ENCODE measurements at regions not wholly inside any gene's neighbourhood (a gene's known extent, or its start where the extent isn't known, plus 50 kb on each side); places are given as distances from the start of the nearest gene placed in this dataset.

DNA sequence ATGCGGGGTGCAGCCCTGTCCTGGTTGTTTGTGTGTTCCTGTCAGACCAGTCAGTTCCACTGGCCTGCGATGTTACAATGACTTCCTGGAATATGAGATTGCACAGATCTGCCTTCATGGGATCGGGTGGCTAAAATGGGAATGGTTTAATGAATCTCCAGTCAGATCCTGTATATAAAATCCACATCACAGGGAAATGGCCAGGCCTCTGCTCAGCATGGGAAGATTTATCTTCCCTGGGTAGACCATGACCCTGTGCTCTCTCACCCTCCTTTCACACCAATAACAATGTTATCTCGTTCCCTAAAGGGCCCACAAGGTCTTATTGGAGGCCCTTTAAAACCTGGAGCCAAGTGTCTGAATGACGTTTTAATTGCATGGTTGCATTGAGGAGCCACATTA, 307.4 kb downstream of the RAB28 start:
- no peak overlapping the region for H3K4me2 ChIP-seq (replicated peaks; ENCODE audit: extremely low read depth, low read length, poor library complexity, severe bottlenecking)
- no peaks in the 10 kb centered on the region for H3K79me2 ChIP-seq (ENCODE audit: insufficient read depth, low read length)
- WGBS (ENCODE audit: insufficient coverage), result 32% methylated on average over 2 of the region's 5 CpGs
- H3K9me3 Mint-ChIP-seq, result peaks cover 0 to 26% (median 14%) of the 10 kb centered on the region in 7 donors
- H4K20me1 ChIP-seq (ENCODE audit: insufficient read depth, low read length), result no peaks in the 10 kb centered on the region
- no peaks in the 10 kb centered on the region for H3K27me3 ChIP-seq (ENCODE audit: control insufficient read depth in 2 of 2, insufficient read depth in 2 of 2, low read length in 2 of 2)
- no peak overlapping the region for H3K9ac ChIP-seq (ENCODE audit: insufficient read depth, low read length, poor library complexity, severe bottlenecking)
- peaks cover 0 to 23% of the 10 kb centered on the region in 2 donors for H3K9me3 ChIP-seq (replicated peaks in 1 of 2; ENCODE audit: control insufficient read depth in 1 of 2, insufficient read depth in 1 of 2, low read length in 2 of 2)
- intact Hi-C loops (cut with micrococcal nuclease), result no loop called here
- H3K4me3 Mint-ChIP-seq, result no peak overlapping the region
- H2AFZ ChIP-seq (ENCODE audit: insufficient read depth, low read depth, low read length, poor library complexity, severe bottlenecking), result no peak overlapping the region
- no peak for DNase-seq
- no peaks in the 10 kb centered on the region for H3K36me3 ChIP-seq (replicated peaks in 1 of 2; ENCODE audit: control insufficient read depth in 1 of 2, insufficient read depth in 2 of 2, low read length in 2 of 2)
- peaks cover 0 to 2% (median 0%) of the 10 kb centered on the region in 3 donors for H3K27me3 Mint-ChIP-seq (ENCODE audit: low read depth in 3 of 3)
- no peaks in the 10 kb centered on the region for H3K4me1 Mint-ChIP-seq
- no peak overlapping the region for H3K27ac ChIP-seq (ENCODE audit: low read depth in 1 of 2, low read length in 2 of 2)
- TF ChIP-seq, protein P1, sequence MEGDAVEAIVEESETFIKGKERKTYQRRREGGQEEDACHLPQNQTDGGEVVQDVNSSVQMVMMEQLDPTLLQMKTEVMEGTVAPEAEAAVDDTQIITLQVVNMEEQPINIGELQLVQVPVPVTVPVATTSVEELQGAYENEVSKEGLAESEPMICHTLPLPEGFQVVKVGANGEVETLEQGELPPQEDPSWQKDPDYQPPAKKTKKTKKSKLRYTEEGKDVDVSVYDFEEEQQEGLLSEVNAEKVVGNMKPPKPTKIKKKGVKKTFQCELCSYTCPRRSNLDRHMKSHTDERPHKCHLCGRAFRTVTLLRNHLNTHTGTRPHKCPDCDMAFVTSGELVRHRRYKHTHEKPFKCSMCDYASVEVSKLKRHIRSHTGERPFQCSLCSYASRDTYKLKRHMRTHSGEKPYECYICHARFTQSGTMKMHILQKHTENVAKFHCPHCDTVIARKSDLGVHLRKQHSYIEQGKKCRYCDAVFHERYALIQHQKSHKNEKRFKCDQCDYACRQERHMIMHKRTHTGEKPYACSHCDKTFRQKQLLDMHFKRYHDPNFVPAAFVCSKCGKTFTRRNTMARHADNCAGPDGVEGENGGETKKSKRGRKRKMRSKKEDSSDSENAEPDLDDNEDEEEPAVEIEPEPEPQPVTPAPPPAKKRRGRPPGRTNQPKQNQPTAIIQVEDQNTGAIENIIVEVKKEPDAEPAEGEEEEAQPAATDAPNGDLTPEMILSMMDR (IDR thresholded peaks at IDR 0.05), result no peak
- no peak overlapping the region for H3K27ac Mint-ChIP-seq
- H3K4me3 ChIP-seq (replicated peaks in 1 of 3; ENCODE audit: low read depth in 2 of 3, low read length in 3 of 3), result no peak overlapping the region
- H3K36me3 Mint-ChIP-seq, result no peaks in the 10 kb centered on the region
- H3K4me1 ChIP-seq (ENCODE audit: control insufficient read depth in 1 of 2, insufficient read depth in 2 of 2, low read length in 2 of 2), result no peaks in the 10 kb centered on the region

DNA sequence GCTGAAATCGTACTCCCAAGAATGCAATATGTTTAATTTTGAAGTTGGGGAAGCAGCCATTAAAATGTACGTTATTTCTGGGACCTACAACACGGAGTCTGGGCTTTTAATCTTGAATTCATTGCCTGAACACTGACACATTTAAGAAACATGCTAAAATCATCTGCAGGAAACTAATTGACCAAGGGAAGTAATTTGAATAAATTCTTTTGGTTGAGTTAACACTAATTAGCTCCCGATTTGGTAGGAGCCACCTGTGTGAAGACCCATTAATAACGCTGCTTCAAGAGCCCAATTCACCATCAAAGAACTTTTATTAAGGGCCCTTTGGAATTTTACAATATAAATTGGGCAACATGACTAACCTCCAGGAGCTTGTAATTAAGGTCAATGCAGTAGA, 309.2 kb downstream of the RAB28 start:
- H3K27ac ChIP-seq (ENCODE audit: low read depth in 1 of 2, low read length in 2 of 2), result no peak overlapping the region
- no peak for DNase-seq

More for the DNA sequence above, 309.2 kb downstream of the RAB28 start:
- Mint-ChIP-seq H3K4me3 (no peak overlapping the region), H3K27ac (no peak overlapping the region), H3K4me1 (no peaks in the 10 kb centered on the region), H3K27me3 (ENCODE audit: low read depth in 3 of 3) (peaks cover 0 to 2% (median 0%) of the 10 kb centered on the region in 3 donors), H3K36me3 (no peaks in the 10 kb centered on the region), H3K9me3 (peaks cover 2 to 28% (median 10%) of the 10 kb centered on the region in 7 donors)
- Histone ChIP-seq H3K79me2 (ENCODE audit: insufficient read depth, low read length) (no peaks in the 10 kb centered on the region), H3K4me1 (ENCODE audit: control insufficient read depth in 1 of 2, insufficient read depth in 2 of 2, low read length in 2 of 2) (no peaks in the 10 kb centered on the region), H4K20me1 (ENCODE audit: insufficient read depth, low read length) (no peaks in the 10 kb centered on the region), H3K4me2 (replicated peaks; ENCODE audit: extremely low read depth, low read length, poor library complexity, severe bottlenecking) (no peak overlapping the region), H3K9ac (ENCODE audit: insufficient read depth, low read length, poor library complexity, severe bottlenecking) (no peak overlapping the region), H3K36me3 (replicated peaks in 1 of 2; ENCODE audit: control insufficient read depth in 1 of 2, insufficient read depth in 2 of 2, low read length in 2 of 2) (no peaks in the 10 kb centered on the region), H3K27me3 (ENCODE audit: control insufficient read depth in 2 of 2, insufficient read depth in 2 of 2, low read length in 2 of 2) (no peaks in the 10 kb centered on the region), H3K9me3 (replicated peaks in 1 of 2; ENCODE audit: control insufficient read depth in 1 of 2, insufficient read depth in 1 of 2, low read length in 2 of 2) (peaks cover 0 to 19% of the 10 kb centered on the region in 2 donors), H3K4me3 (replicated peaks in 1 of 3; ENCODE audit: low read depth in 2 of 3, low read length in 3 of 3) (no peak overlapping the region), H2AFZ (ENCODE audit: insufficient read depth, low read depth, low read length, poor library complexity, severe bottlenecking) (no peak overlapping the region)
- intact Hi-C loops (cut with micrococcal nuclease), result no loop called here
- WGBS (ENCODE audit: insufficient coverage), result 80% methylated on average over 1 of the region's 5 CpGs
- TF ChIP-seq, protein P1 (IDR thresholded peaks at IDR 0.05), result no peak
